Spinal cord (tissue), 9 donors: ENCODE measurements at regions not wholly inside any gene's neighbourhood (a gene's known extent, or its start where the extent isn't known, plus 50 kb on each side); places are given as distances from the start of the nearest gene placed in this dataset.
A peak's percentile ranks its signal among the peaks of the same experiment; 100 is the strongest.

Experiments used
- DNase-seq, 6 donors: peaks; one replicate each; pipeline versions ENCODE4 v3.0.0 to v3.0.0-alpha.2; 2013 to 2015; ENCODE audit warnings: low spot score in 6 of 6, low read depth in 4 of 6
- H3K27ac ChIP-seq: one replicate; pipeline ENCODE4 v1.5.1; 2013; ENCODE audit warnings: low read depth, low read length, control low read depth
- H3K27me3 ChIP-seq: one replicate; pipeline ENCODE4 v1.6.1; 2013; ENCODE audit warnings: low read length; ENCODE audit not compliant: control insufficient read depth, insufficient read depth
- H3K36me3 ChIP-seq: one replicate; pipeline ENCODE4 v1.6.1; 2013; ENCODE audit warnings: low read length; ENCODE audit not compliant: control insufficient read depth, insufficient read depth
- H3K4me1 ChIP-seq: one replicate; pipeline ENCODE4 v1.6.1; 2013; ENCODE audit warnings: low read length; ENCODE audit not compliant: control insufficient read depth, insufficient read depth
- H3K4me3 ChIP-seq: one replicate; pipeline ENCODE4 v1.5.1; 2013; ENCODE audit warnings: low read depth, low read length, control low read depth
- H3K9me3 ChIP-seq: one replicate; pipeline ENCODE4 v1.6.1; 2013; ENCODE audit warnings: low read length; ENCODE audit not compliant: control insufficient read depth, insufficient read depth
- WGBS: methylation state at CpG from one replicate; pipeline ENCODE4 v1.1.5; 2013; ENCODE audit warnings: missing lambda C conversion rate; ENCODE audit not compliant: insufficient coverage; 5-methylcytosine and 5-hydroxymethylcytosine counted together
- donor health status: healthy.

GRCh38 chr4:84384801-84385200, 114.3 kb downstream of the NKX6-1 start:
- Histone ChIP-seq H3K9me3 (peaks cover 1% of the 10 kb centered on the region), H3K27ac (no peak overlapping the region), H3K36me3 (no peaks in the 10 kb centered on the region), H3K4me1 (peaks cover 3% of the 10 kb centered on the region), H3K27me3 (peaks cover 66% of the 10 kb centered on the region), H3K4me3 (no peak overlapping the region)
- no CpG with 5 or more reads among the region's 1 CpG for WGBS
- no peak for DNase-seq

GRCh38 chr4:84381759-84382158, 117.3 kb downstream of the NKX6-1 start:
- Histone ChIP-seq H3K36me3 (no peaks in the 10 kb centered on the region), H3K27me3 (peaks cover 64% of the 10 kb centered on the region), H3K27ac (no peak overlapping the region), H3K9me3 (peaks cover 1% of the 10 kb centered on the region), H3K4me1 (peaks cover 4% of the 10 kb centered on the region), H3K4me3 (no peak overlapping the region)
- no peak for DNase-seq

GRCh38 chr4:84379917-84380641, 119.0 kb downstream of the NKX6-1 start:
- Histone ChIP-seq H3K9me3 (peaks cover 1% of the 10 kb centered on the region), H3K27me3 (peaks cover 63% of the 10 kb centered on the region), H3K27ac (no peak overlapping the region), H3K36me3 (no peaks in the 10 kb centered on the region), H3K4me1 (peaks cover 4% of the 10 kb centered on the region), H3K4me3 (no peak overlapping the region)
- WGBS, result 57% methylated on average over 5 of the region's 13 CpGs
- DNase-seq, result peak in 1 of 6 donors; percentile 31

- peaks cover 1% of the 10 kb centered on the region for H3K9me3 ChIP-seq
- H3K27ac ChIP-seq, result no peak overlapping the region
- H3K4me3 ChIP-seq, result no peak overlapping the region
- H3K27me3 ChIP-seq, result peaks cover 60% of the 10 kb centered on the region
- peaks cover 4% of the 10 kb centered on the region for H3K4me1 ChIP-seq
- DNase-seq, result peak in 1 of 6 donors; percentile 64
- H3K36me3 ChIP-seq, result no peaks in the 10 kb centered on the region
- 29% methylated on average over 3 of the region's 4 CpGs for WGBS
These were observed 120.1 kb downstream of the NKX6-1 start for GRCh38 chr4:84378983-84379382.

GRCh38 chr4:84378356-84378755, 120.7 kb downstream of the NKX6-1 start:
- WGBS, result 44% methylated on average over 2 of the region's 5 CpGs
- H3K4me3 ChIP-seq, result no peak overlapping the region
- H3K4me1 ChIP-seq, result peaks cover 4% of the 10 kb centered on the region
- peaks cover 55% of the 10 kb centered on the region for H3K27me3 ChIP-seq
- no peak for DNase-seq
- no peaks in the 10 kb centered on the region for H3K36me3 ChIP-seq
- no peak overlapping the region for H3K27ac ChIP-seq
- peaks cover 1% of the 10 kb centered on the region for H3K9me3 ChIP-seq

- Histone ChIP-seq H3K4me1 (peaks cover 8% of the 10 kb centered on the region), H3K36me3 (no peaks in the 10 kb centered on the region), H3K27me3 (peaks cover 31% of the 10 kb centered on the region), H3K27ac (no peak overlapping the region), H3K9me3 (no peaks in the 10 kb centered on the region), H3K4me3 (no peak overlapping the region)
- DNase-seq, result peak in 1 of 6 donors; percentile 86
- no CpG with 5 or more reads among the region's 2 CpGs for WGBS
These were observed 132.2 kb downstream of the NKX6-1 start for GRCh38 chr4:84366907-84367306.

GRCh38 chr4:84366161-84366560, 132.9 kb downstream of the NKX6-1 start:
- no peak overlapping the region for H3K4me3 ChIP-seq
- WGBS, result 27% methylated on average over 2 of the region's 3 CpGs
- peaks cover 8% of the 10 kb centered on the region for H3K4me1 ChIP-seq
- peaks cover 29% of the 10 kb centered on the region for H3K27me3 ChIP-seq
- DNase-seq, result peak in 2 of 6 donors; percentile 77 to 85
- no peak overlapping the region for H3K27ac ChIP-seq
- no peaks in the 10 kb centered on the region for H3K36me3 ChIP-seq
- no peaks in the 10 kb centered on the region for H3K9me3 ChIP-seq

GRCh38 chr4:84362896-84363655, 136.0 kb downstream of the NKX6-1 start:
- Histone ChIP-seq H3K4me3 (no peak overlapping the region), H3K27me3 (peaks cover 27% of the 10 kb centered on the region)

GRCh38 chr4:84342161-84342560, 156.9 kb downstream of the NKX6-1 start:
- no peak overlapping the region for H3K4me3 ChIP-seq
- 90% methylated on average over 3 of the region's 3 CpGs for WGBS
- no peak overlapping the region for H3K27ac ChIP-seq
- no peaks in the 10 kb centered on the region for H3K4me1 ChIP-seq
- DNase-seq, result no peak
- no peaks in the 10 kb centered on the region for H3K27me3 ChIP-seq
- H3K9me3 ChIP-seq, result peaks cover 8% of the 10 kb centered on the region
- no peaks in the 10 kb centered on the region for H3K36me3 ChIP-seq

More at GRCh38 chr4:84362896-84363655, 136.0 kb downstream of the NKX6-1 start:
- peak in 3 of 6 donors; percentile 22 to 85 (median 72) for DNase-seq
- H3K9me3 ChIP-seq, result no peaks in the 10 kb centered on the region
- H3K4me1 ChIP-seq, result peaks cover 8% of the 10 kb centered on the region
- H3K36me3 ChIP-seq, result no peaks in the 10 kb centered on the region
- no peak overlapping the region for H3K27ac ChIP-seq
- 34% methylated on average over 7 of the region's 10 CpGs for WGBS

GRCh38 chr4:84341559-84341958, 157.5 kb downstream of the NKX6-1 start:
- no peak for DNase-seq
- H3K27ac ChIP-seq, result no peak overlapping the region
- H3K4me3 ChIP-seq, result no peak overlapping the region
- no peaks in the 10 kb centered on the region for H3K27me3 ChIP-seq
- no peaks in the 10 kb centered on the region for H3K4me1 ChIP-seq
- no peaks in the 10 kb centered on the region for H3K36me3 ChIP-seq
- H3K9me3 ChIP-seq, result peaks cover 12% of the 10 kb centered on the region
